ENCODE measurements at regions not wholly inside any gene's neighbourhood (a gene's known extent, or its start where the extent isn't known, plus 50 kb on each side); places are given as distances from the start of the nearest gene placed in this dataset.

DNA sequence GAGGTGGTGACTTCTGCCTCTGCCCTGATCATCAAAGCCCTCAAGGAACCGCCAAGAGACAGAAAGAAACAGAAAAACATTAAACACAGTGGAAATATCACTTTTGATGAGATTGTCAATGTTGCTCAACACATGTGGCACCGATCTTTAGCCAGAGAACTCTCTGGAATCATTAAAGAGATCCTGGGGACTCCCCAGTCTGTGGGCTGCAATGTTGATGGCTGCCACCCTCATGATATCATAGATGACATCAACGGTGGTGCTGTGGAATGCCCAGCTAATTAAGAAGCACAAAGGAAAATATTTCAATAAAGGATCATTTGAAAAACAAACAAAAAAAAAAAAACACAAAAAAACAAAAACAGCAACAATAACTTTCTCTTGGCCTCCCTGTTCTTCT lies 59.5 kb upstream of the TOMM7 start (continued):
- TF ChIP-seq, protein P1, sequence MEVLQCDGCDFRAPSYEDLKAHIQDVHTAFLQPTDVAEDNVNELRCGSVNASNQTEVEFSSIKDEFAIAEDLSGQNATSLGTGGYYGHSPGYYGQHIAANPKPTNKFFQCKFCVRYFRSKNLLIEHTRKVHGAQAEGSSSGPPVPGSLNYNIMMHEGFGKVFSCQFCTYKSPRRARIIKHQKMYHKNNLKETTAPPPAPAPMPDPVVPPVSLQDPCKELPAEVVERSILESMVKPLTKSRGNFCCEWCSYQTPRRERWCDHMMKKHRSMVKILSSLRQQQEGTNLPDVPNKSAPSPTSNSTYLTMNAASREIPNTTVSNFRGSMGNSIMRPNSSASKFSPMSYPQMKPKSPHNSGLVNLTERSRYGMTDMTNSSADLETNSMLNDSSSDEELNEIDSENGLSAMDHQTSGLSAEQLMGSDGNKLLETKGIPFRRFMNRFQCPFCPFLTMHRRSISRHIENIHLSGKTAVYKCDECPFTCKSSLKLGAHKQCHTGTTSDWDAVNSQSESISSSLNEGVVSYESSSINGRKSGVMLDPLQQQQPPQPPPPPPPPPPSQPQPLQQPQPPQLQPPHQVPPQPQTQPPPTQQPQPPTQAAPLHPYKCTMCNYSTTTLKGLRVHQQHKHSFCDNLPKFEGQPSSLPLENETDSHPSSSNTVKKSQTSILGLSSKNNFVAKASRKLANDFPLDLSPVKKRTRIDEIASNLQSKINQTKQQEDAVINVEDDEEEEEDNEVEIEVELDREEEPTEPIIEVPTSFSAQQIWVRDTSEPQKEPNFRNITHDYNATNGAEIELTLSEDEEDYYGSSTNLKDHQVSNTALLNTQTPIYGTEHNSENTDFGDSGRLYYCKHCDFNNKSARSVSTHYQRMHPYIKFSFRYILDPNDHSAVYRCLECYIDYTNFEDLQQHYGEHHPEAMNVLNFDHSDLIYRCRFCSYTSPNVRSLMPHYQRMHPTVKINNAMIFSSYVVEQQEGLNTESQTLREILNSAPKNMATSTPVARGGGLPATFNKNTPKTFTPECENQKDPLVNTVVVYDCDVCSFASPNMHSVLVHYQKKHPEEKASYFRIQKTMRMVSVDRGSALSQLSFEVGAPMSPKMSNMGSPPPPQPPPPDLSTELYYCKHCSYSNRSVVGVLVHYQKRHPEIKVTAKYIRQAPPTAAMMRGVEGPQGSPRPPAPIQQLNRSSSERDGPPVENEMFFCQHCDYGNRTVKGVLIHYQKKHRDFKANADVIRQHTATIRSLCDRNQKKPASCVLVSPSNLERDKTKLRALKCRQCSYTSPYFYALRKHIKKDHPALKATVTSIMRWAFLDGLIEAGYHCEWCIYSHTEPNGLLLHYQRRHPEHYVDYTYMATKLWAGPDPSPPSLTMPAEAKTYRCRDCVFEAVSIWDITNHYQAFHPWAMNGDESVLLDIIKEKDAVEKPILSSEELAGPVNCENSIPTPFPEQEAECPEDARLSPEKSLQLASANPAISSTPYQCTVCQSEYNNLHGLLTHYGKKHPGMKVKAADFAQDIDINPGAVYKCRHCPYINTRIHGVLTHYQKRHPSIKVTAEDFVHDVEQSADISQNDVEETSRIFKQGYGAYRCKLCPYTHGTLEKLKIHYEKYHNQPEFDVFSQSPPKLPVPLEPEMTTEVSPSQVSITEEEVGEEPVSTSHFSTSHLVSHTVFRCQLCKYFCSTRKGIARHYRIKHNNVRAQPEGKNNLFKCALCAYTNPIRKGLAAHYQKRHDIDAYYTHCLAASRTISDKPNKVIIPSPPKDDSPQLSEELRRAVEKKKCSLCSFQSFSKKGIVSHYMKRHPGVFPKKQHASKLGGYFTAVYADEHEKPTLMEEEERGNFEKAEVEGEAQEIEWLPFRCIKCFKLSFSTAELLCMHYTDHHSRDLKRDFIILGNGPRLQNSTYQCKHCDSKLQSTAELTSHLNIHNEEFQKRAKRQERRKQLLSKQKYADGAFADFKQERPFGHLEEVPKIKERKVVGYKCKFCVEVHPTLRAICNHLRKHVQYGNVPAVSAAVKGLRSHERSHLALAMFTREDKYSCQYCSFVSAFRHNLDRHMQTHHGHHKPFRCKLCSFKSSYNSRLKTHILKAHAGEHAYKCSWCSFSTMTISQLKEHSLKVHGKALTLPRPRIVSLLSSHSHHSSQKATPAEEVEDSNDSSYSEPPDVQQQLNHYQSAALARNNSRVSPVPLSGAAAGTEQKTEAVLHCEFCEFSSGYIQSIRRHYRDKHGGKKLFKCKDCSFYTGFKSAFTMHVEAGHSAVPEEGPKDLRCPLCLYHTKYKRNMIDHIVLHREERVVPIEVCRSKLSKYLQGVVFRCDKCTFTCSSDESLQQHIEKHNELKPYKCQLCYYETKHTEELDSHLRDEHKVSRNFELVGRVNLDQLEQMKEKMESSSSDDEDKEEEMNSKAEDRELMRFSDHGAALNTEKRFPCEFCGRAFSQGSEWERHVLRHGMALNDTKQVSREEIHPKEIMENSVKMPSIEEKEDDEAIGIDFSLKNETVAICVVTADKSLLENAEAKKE (CRISPR knock-in tag; IDR thresholded peaks at IDR 0.05), result no peak
- no peak for TF ChIP-seq ZNF331 (CRISPR knock-in tag; IDR thresholded peaks at IDR 0.05; ENCODE audit: low read depth)

DNA sequence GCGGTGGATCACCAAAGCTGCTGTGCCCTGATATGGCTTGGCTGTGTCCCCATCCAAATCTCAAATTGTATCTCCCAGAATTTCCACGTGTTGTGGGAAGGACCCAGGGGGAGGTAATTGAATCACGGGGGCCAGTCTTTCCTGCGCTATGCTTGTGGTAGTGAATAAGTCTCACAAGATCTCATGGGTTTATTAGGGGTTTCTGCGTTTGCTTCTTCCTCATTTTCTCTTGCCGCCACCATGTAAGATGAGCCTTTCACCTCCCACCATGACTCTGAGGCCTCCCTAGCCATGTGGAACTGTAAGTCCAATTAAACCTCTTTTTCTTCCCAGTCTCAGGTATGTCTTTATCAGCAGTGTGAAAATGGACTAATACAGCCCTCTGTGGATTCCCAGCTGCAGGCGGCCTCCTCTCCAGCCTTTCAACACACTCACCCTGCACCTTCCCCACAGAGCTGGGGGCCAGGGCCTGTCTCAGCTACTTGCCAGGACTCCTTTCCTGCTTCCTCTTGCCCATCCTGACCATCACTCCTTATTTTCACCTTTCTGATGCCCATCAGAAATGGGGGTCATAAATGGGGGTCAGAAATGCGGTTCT lies 57.2 kb upstream of the TOMM7 start:
- Histone ChIP-seq H3K4me1 (ENCODE audit: insufficient read depth) (no peaks in the 10 kb centered on the region), H3F3A (replicated peaks; ENCODE audit: low read depth) (no peaks in the 10 kb centered on the region), H3K27me3 (ENCODE audit: insufficient read depth) (no peaks in the 10 kb centered on the region), H3K36me3 (ENCODE audit: insufficient read depth) (no peaks in the 10 kb centered on the region), H3K4me3 (no peak overlapping the region), H3K27ac (ENCODE audit: low read depth) (no peak overlapping the region), H3K9me2 (ENCODE audit: insufficient read depth) (peaks cover 6% of the 10 kb centered on the region; the same call in 1 of the 2 replicates), H3K4me2 (no peak overlapping the region), H4K20me1 (replicated peaks; ENCODE audit: insufficient read depth) (no peaks in the 10 kb centered on the region), H3K79me2 (replicated peaks; ENCODE audit: insufficient read depth) (no peaks in the 10 kb centered on the region), H2AFZ (peak overlapping the region; percentile 89)
- peaks cover 7% of the 10 kb centered on the region; the same call in 2 of the 3 replicates for H3K4me1 Mint-ChIP-seq
- H3K36me3 Mint-ChIP-seq (ENCODE audit: low read depth), result 0 out of 3 replicates have a peak, but pooled peaks cover 3% of the 10 kb centered on the region
- ATAC-seq (no peak), DNase-seq (ENCODE audit: low spot score) (no peak)
- no peak overlapping the region for H3K27ac Mint-ChIP-seq
- no peak overlapping the region; the same call in 2 of the 3 replicates for H3K4me3 Mint-ChIP-seq
- peaks cover 10% of the 10 kb centered on the region; the same call in 2 of the 3 replicates for H3K9me3 Mint-ChIP-seq
- H3K27me3 Mint-ChIP-seq (ENCODE audit: insufficient read depth, low read depth, poor library complexity), result peaks cover 6% of the 10 kb centered on the region
- TF ChIP-seq STAT1 (IDR thresholded peaks at IDR 0.05; ENCODE audit: unreplicated experiment) (no peak), JUNB (IDR thresholded peaks at IDR 0.05; ENCODE audit: unreplicated experiment) (no peak), EZH2 (IDR thresholded peaks at IDR 0.05; ENCODE audit: low read depth, unreplicated experiment) (no peak), NANOG (IDR thresholded peaks at IDR 0.05; ENCODE audit: borderline replicate concordance) (no peak)
- TF ChIP-seq, protein P2, sequence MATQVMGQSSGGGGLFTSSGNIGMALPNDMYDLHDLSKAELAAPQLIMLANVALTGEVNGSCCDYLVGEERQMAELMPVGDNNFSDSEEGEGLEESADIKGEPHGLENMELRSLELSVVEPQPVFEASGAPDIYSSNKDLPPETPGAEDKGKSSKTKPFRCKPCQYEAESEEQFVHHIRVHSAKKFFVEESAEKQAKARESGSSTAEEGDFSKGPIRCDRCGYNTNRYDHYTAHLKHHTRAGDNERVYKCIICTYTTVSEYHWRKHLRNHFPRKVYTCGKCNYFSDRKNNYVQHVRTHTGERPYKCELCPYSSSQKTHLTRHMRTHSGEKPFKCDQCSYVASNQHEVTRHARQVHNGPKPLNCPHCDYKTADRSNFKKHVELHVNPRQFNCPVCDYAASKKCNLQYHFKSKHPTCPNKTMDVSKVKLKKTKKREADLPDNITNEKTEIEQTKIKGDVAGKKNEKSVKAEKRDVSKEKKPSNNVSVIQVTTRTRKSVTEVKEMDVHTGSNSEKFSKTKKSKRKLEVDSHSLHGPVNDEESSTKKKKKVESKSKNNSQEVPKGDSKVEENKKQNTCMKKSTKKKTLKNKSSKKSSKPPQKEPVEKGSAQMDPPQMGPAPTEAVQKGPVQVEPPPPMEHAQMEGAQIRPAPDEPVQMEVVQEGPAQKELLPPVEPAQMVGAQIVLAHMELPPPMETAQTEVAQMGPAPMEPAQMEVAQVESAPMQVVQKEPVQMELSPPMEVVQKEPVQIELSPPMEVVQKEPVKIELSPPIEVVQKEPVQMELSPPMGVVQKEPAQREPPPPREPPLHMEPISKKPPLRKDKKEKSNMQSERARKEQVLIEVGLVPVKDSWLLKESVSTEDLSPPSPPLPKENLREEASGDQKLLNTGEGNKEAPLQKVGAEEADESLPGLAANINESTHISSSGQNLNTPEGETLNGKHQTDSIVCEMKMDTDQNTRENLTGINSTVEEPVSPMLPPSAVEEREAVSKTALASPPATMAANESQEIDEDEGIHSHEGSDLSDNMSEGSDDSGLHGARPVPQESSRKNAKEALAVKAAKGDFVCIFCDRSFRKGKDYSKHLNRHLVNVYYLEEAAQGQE (IDR thresholded peaks at IDR 0.05; ENCODE audit: unreplicated experiment), result no peak
- TF ChIP-seq, protein P3, sequence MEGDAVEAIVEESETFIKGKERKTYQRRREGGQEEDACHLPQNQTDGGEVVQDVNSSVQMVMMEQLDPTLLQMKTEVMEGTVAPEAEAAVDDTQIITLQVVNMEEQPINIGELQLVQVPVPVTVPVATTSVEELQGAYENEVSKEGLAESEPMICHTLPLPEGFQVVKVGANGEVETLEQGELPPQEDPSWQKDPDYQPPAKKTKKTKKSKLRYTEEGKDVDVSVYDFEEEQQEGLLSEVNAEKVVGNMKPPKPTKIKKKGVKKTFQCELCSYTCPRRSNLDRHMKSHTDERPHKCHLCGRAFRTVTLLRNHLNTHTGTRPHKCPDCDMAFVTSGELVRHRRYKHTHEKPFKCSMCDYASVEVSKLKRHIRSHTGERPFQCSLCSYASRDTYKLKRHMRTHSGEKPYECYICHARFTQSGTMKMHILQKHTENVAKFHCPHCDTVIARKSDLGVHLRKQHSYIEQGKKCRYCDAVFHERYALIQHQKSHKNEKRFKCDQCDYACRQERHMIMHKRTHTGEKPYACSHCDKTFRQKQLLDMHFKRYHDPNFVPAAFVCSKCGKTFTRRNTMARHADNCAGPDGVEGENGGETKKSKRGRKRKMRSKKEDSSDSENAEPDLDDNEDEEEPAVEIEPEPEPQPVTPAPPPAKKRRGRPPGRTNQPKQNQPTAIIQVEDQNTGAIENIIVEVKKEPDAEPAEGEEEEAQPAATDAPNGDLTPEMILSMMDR (conservative IDR thresholded peaks at IDR 0.05; ENCODE audit: low read depth in 2 of 2), result no peak
